ENCODE measurements at regions not wholly inside any gene's neighbourhood (a gene's known extent, or its start where the extent isn't known, plus 50 kb on each side); places are given as distances from the start of the nearest gene placed in this dataset.
"Not testable (repeated sequence)": the region's sequence is repeated elsewhere in the genome, so short reads cannot be mapped to it uniquely, and the experiment has no call there.

DNA sequence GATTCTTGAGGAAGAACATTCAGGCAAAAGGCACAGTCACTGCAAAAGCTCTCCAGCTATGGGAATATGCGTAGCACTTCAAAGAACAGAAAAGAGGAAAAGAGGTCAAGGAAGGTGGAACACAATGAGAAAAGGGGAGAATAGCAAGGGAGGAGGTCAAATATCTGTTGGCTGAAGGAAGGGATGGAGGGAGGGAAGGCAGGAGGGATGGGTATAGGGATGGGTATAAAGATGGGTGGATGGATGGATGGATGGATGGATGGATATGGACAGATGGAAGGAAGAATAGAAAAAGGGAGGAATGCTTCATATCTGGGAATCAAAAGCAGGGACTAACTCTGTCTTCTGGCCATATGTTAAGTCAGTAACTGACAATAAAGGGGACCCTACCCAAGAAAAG, 164.2 kb upstream of the TOP1 start:
- no peaks in the 10 kb centered on the region for H3K27me3 ChIP-seq (ENCODE audit: control insufficient read depth, insufficient read depth, low read length)

GRCh38 chr20:40865095-40865494, 163.5 kb upstream of the TOP1 start:
- Histone ChIP-seq H3K9me3 (ENCODE audit: control insufficient read depth, insufficient read depth, low read length) (no peaks in the 10 kb centered on the region), H3K36me3 (ENCODE audit: control insufficient read depth, insufficient read depth, low read length) (no peaks in the 10 kb centered on the region), H3K27me3 (ENCODE audit: control insufficient read depth, insufficient read depth, low read length) (no peaks in the 10 kb centered on the region), H3K9ac (ENCODE audit: low read depth, low read length) (no peak overlapping the region), H3K4me1 (ENCODE audit: control insufficient read depth, insufficient read depth, low read length) (no peaks in the 10 kb centered on the region), H3K4me3 (ENCODE audit: low read depth, low read length) (no peak overlapping the region)

More for the DNA sequence above, 164.2 kb upstream of the TOP1 start:
- no peak overlapping the region for H3K4me3 ChIP-seq (ENCODE audit: low read depth, low read length)
- no peak overlapping the region for H3K9ac ChIP-seq (ENCODE audit: low read depth, low read length)
- H3K9me3 ChIP-seq (ENCODE audit: control insufficient read depth, insufficient read depth, low read length): no peaks in the 10 kb centered on the region
- no peaks in the 10 kb centered on the region for H3K4me1 ChIP-seq (ENCODE audit: control insufficient read depth, insufficient read depth, low read length)
- H3K36me3 ChIP-seq (ENCODE audit: control insufficient read depth, insufficient read depth, low read length): no peaks in the 10 kb centered on the region

- no peak overlapping the region for H3K9ac ChIP-seq (ENCODE audit: low read depth, low read length)
- H3K9me3 ChIP-seq (ENCODE audit: control insufficient read depth, insufficient read depth, low read length): no peaks in the 10 kb centered on the region
- H3K27me3 ChIP-seq (ENCODE audit: control insufficient read depth, insufficient read depth, low read length): no peaks in the 10 kb centered on the region
- no peaks in the 10 kb centered on the region for H3K4me1 ChIP-seq (ENCODE audit: control insufficient read depth, insufficient read depth, low read length)
- H3K4me3 ChIP-seq (ENCODE audit: low read depth, low read length): no peak overlapping the region
- H3K36me3 ChIP-seq (ENCODE audit: control insufficient read depth, insufficient read depth, low read length): no peaks in the 10 kb centered on the region
Observed at GRCh38 chr20:40866056-40866455, 162.6 kb upstream of the TOP1 start.

DNA sequence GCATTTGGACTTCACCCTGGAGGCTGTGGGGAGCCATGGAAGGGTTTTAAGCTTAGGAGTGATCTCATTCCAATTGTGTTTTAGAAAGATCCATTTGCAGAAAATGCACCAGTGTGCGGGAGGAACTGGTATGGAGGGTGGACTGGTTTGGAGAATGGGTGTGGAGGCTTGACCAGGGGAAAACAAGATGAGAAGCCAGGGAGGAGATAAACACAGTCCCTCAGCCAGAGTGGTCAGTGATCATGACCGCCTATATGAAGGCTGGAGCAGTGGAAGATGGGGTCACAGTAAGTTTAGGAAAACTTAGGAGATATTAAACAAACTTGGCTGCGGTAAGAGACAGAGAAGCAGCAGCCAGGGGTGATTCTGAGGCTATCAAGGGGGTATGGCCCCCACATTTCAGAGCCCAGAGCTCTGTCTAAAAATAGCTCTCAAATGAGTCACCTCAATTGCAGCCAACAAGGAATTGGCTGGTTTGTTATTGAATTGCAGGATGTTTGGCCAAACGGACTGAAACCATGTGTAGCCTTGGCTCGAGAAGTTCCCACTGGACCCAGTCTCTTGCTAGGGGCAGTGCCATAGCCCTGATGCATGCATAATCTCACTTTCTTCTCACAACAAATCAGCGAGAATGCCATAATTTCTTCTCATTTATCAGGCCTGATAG, 159.9 kb upstream of the TOP1 start:
- no peaks in the 10 kb centered on the region for H3K9me3 ChIP-seq (ENCODE audit: control insufficient read depth, insufficient read depth, low read length)
- no peaks in the 10 kb centered on the region for H3K27me3 ChIP-seq (ENCODE audit: control insufficient read depth, insufficient read depth, low read length)
- H3K4me1 ChIP-seq (ENCODE audit: control insufficient read depth, insufficient read depth, low read length): no peaks in the 10 kb centered on the region
- no peaks in the 10 kb centered on the region for H3K36me3 ChIP-seq (ENCODE audit: control insufficient read depth, insufficient read depth, low read length)
- no peak overlapping the region for H3K9ac ChIP-seq (ENCODE audit: low read depth, low read length)
- H3K4me3 ChIP-seq (ENCODE audit: low read depth, low read length): no peak overlapping the region

GRCh38 chr20:40869218-40870147, 159.1 kb upstream of the TOP1 start:
- Histone ChIP-seq H3K9me3 (ENCODE audit: control insufficient read depth, insufficient read depth, low read length) (no peaks in the 10 kb centered on the region), H3K9ac (ENCODE audit: low read depth, low read length) (no peak overlapping the region), H3K27me3 (ENCODE audit: control insufficient read depth, insufficient read depth, low read length) (no peaks in the 10 kb centered on the region), H3K4me1 (ENCODE audit: control insufficient read depth, insufficient read depth, low read length) (no peaks in the 10 kb centered on the region), H3K4me3 (ENCODE audit: low read depth, low read length) (no peak overlapping the region), H3K36me3 (ENCODE audit: control insufficient read depth, insufficient read depth, low read length) (no peaks in the 10 kb centered on the region)

DNA sequence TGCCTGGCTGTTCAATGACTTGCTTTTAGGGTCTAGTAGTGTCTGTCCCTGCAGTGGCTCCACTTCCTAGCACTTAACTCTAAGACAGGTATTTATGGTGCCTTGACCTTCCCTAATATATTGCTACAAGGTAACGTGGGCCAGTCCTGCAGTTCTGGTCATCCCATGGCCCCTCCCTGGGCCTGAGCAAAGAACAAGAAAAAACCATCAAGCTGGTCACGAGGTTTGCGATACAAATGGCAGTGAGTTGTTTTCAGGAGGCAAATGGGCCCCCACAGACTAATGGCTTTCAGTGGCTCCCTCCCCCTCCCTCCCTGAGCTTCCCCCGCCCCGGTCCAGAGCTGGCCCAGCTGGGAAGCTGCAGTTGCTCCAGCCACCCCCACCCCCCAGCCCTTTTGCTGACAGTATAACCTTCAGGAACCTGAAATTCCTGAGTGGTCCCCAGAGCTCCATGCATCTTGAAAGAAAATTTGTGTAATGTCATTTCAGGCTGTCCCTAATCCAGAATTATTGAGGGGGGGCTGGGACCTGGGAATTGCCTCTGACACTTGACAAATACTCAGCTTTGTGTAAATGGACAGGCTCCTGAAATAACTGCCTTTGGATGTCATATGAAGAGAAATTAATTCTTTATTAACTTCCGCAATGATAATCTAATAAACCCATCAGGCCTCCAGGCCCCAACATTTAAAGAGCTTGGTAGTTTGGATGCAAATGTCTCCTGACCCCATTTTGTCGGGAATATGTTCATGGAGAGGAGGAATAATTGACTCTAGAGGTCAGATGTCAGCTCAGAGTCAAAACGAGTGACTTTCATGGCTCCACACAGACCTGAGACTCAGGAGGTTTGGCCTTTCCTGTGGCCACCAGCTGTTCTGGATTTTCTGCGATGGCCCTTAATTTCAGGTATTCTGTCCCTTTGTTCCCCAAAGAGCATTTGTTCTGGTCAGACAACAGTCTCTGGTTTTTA, 153.2 kb upstream of the TOP1 start:
- Histone ChIP-seq H3K27me3 (ENCODE audit: control insufficient read depth, insufficient read depth, low read length) (no peaks in the 10 kb centered on the region), H3K4me1 (ENCODE audit: control insufficient read depth, insufficient read depth, low read length) (no peaks in the 10 kb centered on the region), H3K36me3 (ENCODE audit: control insufficient read depth, insufficient read depth, low read length) (no peaks in the 10 kb centered on the region), H3K4me3 (ENCODE audit: low read depth, low read length) (no peak overlapping the region), H3K9me3 (ENCODE audit: control insufficient read depth, insufficient read depth, low read length) (no peaks in the 10 kb centered on the region), H3K9ac (ENCODE audit: low read depth, low read length) (no peak overlapping the region)

- not testable (repeated sequence) for H3K27me3 ChIP-seq (ENCODE audit: control insufficient read depth, insufficient read depth, low read length)
Observed at GRCh38 chr20:40878099-40878498, 150.5 kb upstream of the TOP1 start.

GRCh38 chr20:40880063-40880728, 148.4 kb upstream of the TOP1 start:
- H3K4me3 ChIP-seq (ENCODE audit: low read depth, low read length): no peak overlapping the region
- H3K4me1 ChIP-seq (ENCODE audit: control insufficient read depth, insufficient read depth, low read length): no peaks in the 10 kb centered on the region
- no peaks in the 10 kb centered on the region for H3K36me3 ChIP-seq (ENCODE audit: control insufficient read depth, insufficient read depth, low read length)
- no peaks in the 10 kb centered on the region for H3K9me3 ChIP-seq (ENCODE audit: control insufficient read depth, insufficient read depth, low read length)
- no peak overlapping the region for H3K9ac ChIP-seq (ENCODE audit: low read depth, low read length)
- no peaks in the 10 kb centered on the region for H3K27me3 ChIP-seq (ENCODE audit: control insufficient read depth, insufficient read depth, low read length)

More at GRCh38 chr20:40878099-40878498, 150.5 kb upstream of the TOP1 start:
- H3K9ac ChIP-seq (ENCODE audit: low read depth, low read length); H3K9me3 ChIP-seq (ENCODE audit: control insufficient read depth, insufficient read depth, low read length); H3K36me3 ChIP-seq (ENCODE audit: control insufficient read depth, insufficient read depth, low read length); H3K4me1 ChIP-seq (ENCODE audit: control insufficient read depth, insufficient read depth, low read length); H3K4me3 ChIP-seq (ENCODE audit: low read depth, low read length): not testable (repeated sequence)

GRCh38 chr20:40880729-40881109, 147.9 kb upstream of the TOP1 start:
- H3K4me3 ChIP-seq (ENCODE audit: low read depth, low read length): no peak overlapping the region
- H3K4me1 ChIP-seq (ENCODE audit: control insufficient read depth, insufficient read depth, low read length): no peaks in the 10 kb centered on the region
- H3K9me3 ChIP-seq (ENCODE audit: control insufficient read depth, insufficient read depth, low read length): no peaks in the 10 kb centered on the region

GRCh38 chr20:40882152-40882551, 146.5 kb upstream of the TOP1 start:
- no peaks in the 10 kb centered on the region for H3K27me3 ChIP-seq (ENCODE audit: control insufficient read depth, insufficient read depth, low read length)
- no peaks in the 10 kb centered on the region for H3K36me3 ChIP-seq (ENCODE audit: control insufficient read depth, insufficient read depth, low read length)
- H3K9me3 ChIP-seq (ENCODE audit: control insufficient read depth, insufficient read depth, low read length): no peaks in the 10 kb centered on the region
- H3K4me1 ChIP-seq (ENCODE audit: control insufficient read depth, insufficient read depth, low read length): no peaks in the 10 kb centered on the region
- H3K4me3 ChIP-seq (ENCODE audit: low read depth, low read length): no peak overlapping the region
- no peak overlapping the region for H3K9ac ChIP-seq (ENCODE audit: low read depth, low read length)

More at GRCh38 chr20:40880729-40881109, 147.9 kb upstream of the TOP1 start:
- H3K36me3 ChIP-seq (ENCODE audit: control insufficient read depth, insufficient read depth, low read length): no peaks in the 10 kb centered on the region
- H3K9ac ChIP-seq (ENCODE audit: low read depth, low read length): no peak overlapping the region
- H3K27me3 ChIP-seq (ENCODE audit: control insufficient read depth, insufficient read depth, low read length): no peaks in the 10 kb centered on the region

DNA sequence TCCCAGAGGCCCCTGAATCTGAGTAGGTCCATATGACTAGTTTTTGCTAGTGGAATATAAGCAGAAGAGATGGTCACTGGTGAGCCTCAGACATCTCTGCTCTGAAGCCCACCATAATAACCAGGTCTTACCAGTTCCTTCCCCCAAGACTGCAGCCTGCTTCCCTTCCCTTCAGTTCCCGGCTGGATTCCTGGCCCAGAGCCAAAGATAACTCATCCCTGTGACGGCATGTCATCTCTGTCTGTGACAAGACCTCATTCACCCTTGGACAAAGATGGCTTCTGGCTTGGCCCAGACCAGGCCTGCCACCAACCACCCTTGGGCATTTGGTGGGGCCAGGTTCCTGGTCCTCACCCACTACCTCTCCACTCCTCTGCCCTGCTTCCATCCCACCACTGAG, 145.5 kb upstream of the TOP1 start:
- Histone ChIP-seq H3K27me3 (ENCODE audit: control insufficient read depth, insufficient read depth, low read length) (no peaks in the 10 kb centered on the region), H3K4me3 (ENCODE audit: low read depth, low read length) (no peak overlapping the region), H3K4me1 (ENCODE audit: control insufficient read depth, insufficient read depth, low read length) (no peaks in the 10 kb centered on the region), H3K9me3 (ENCODE audit: control insufficient read depth, insufficient read depth, low read length) (no peaks in the 10 kb centered on the region), H3K9ac (ENCODE audit: low read depth, low read length) (no peak overlapping the region), H3K36me3 (ENCODE audit: control insufficient read depth, insufficient read depth, low read length) (no peaks in the 10 kb centered on the region)

Data from iPS-15b (cell line).